NCI-H446 (cell line): ENCODE measurements at regions not wholly inside any gene's neighbourhood (a gene's known extent, or its start where the extent isn't known, plus 50 kb on each side); places are given as distances from the start of the nearest gene placed in this dataset.
A peak's percentile ranks its signal among the peaks of the same experiment; 100 is the strongest.

Experiments used
- DNase-seq, 2 experiments: peaks; one replicate each; lab custom pipeline; 2025; lab: John Stamatoyannopoulos, UW

DNA sequence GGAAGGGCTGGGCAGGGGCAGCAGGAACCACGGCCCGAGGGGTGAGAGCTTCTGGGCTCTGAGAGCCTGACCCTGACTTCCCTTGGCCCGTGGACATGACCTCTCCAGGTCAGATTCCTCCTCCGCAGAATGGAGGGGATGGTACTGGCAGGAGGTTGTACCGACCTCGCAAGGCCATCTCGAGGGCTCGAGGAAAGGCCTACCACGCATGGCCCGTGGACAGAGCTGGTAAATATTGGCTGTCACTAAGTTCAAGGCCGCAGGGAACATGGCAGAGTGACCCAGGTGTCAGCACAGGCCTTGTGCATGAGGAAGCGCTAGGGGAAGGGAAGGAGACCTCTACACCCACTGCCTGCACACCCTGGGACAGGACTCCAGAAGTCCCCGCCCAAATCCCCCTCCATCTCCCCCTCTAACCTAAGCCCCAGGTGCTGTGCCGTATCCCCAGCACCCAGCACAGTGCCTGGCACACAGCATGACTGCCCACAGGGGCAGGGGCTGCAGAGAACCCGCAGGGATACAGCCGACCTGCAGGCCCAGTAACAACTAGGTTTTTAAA lies 54.9 kb upstream of the PPP2R5C start:
- no peak for DNase-seq

DNA sequence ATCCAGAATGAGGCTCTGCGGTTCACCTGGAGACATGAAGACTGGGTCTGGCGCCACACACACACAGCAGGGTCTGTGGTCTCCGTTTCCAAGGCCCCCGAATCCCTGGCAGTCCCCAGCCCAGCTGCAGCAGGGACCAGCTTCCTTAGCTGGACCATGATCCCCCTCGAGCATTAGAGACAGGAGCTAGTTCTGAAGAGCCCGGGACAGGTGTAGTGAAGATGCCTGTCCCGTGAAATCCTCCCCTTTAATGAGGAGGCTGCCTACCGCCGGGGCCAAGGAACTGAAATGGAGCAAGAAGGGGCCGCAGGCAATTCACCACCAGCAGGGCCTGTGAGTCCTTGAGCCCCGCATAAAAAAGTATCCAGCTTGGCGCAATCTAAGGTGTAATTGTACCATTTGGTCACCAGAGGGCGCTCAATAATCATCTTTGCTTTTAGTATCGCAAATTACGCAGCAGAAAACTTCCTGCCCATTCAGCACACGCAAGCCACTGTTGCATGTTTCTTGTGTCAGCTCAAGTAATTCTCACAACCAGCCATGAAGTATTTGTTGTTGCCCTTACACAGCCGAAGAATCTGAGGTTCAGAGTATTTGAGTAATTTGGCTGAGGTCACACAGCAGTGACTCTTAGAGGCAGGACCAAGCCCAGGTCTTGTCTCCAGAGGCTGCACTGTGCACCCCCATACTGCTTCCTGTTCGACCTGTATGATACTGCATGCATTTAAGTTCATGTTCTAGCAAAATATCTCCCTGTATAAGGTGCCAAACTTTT lies 54.3 kb upstream of the PPP2R5C start:
- DNase-seq, result peak; percentile 72 to 87

DNA sequence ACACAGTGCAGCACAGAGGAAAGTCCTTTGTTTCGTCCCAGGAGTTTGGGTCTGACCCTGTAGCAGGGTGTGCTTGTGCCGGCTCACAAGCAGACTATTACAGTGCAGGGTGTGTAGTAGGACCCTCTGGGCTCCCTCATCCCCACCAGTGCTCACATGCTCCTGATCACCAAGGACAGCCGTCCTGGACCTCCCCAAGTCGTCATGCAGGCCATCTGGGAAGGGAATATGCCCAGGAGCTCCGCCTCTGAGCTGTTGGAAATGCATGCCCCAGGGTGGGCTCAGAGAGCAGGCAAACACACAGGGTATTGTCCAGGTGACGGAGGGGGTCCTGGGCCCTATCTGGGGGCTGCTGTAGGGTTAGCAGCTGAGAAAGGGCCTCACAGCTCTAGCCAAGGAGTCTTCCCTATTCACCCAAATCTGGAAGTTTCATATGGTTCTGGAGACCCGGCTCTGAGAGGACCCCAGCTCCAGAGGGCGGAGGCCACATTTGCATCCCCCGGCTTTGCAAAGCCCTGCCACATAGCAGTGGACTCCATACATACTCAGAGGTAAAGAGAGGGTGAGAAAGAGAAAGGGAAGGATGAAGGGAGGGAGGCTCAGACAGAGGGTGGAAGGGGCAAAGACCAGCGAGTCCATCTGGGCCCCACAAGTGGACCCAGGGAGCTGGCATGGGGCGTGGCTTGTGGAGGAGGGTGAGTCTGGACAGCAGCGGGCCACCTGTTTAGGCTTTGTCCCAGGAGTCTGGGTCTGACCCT lies 53.5 kb upstream of the PPP2R5C start:
- DNase-seq, result no peak

DNA sequence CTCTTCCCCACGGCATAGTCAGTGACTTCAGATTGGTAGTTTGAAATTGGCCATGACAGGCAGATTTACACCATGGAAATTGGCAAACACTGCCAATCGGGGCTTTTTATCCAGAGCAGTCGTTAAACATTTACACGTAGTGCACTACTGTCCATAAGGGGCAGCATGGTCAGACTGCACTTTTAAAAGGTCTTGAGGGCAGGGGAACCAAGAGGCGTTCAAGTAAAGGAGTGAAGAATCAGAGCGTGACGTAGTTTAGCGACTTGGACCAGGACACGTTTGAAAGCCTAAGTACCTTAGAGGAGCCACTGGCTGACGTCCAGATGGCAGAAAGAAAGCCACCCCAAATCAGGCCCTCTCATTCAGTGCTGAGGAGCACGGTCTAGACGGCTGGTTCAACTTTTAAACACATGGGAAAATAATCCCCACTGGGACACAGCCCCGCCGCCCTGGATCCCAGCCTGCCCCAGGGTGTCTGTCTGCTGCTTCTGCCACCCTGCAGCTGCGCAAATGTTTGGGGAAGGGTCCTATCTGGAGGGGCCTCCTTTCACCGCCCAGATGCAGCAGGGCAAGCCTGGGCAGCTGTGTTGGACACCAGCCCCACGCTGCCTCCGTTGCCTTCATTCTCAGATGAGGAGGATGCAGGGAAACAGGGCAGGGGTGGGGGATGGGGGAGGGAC lies 52.5 kb upstream of the PPP2R5C start:
- no peak for DNase-seq

DNA sequence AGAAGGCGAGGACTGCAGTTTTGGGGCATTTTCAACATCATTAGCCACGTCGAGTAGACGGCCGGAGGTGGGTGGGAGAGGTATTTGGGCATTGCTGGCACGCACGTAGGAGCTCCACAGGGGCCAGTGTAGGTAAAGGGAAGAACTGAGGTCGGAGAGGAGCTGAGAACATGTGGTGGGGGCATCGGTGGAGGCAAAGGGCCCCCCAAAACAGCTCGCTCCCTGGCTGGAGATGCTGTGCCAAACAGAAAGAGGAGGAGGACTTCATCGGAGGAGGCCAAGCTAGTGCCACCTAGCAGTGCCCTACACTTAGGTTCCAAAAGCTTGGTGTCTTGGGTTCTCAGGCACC lies 52.0 kb upstream of the PPP2R5C start:
- no peak for DNase-seq

DNA sequence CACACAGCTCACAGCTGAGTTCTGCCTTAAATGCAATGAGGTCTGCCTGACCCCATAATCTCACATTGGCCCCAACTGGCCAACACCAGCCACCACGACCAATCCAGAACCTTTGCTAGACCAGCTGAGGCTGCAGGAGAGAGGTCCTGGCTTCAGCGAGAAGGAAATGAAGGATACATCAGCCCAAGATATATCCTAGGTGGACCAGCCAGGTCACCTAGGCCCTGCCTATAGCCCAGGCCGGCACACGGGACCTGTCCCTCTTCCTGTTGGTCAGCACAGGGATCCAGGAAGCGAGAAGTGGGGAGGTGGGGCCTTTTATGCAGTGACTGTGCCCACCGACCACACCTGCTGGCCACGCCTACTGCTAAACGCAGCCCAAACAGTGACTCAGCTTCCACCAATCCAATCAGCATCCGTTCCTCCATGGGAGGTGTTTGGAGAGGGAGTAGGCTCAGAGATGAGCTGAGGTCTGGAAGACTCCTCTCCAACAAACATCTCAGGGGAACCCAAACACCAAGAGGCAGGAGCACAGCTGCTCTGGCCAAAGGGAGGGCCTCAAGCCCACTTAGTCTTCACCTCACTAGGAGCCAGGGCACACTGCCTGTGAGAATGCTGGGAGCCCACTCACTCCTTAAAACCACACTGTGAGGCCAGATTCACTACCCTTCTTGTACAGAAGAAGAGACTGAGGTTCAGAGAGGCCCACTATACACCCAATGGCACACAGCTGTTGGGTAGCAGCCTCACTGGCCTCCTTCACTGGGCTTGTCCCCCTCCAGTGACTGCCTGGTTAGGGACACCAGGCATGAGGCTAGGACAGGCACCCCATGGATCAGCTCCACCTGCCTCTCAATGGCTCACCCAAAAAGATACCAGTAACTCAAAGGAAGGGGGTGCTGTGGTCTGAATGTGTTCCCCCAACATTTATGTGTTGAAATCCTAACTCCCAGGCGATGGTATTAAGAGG lies 51.3 kb upstream of the PPP2R5C start:
- no peak for DNase-seq

DNA sequence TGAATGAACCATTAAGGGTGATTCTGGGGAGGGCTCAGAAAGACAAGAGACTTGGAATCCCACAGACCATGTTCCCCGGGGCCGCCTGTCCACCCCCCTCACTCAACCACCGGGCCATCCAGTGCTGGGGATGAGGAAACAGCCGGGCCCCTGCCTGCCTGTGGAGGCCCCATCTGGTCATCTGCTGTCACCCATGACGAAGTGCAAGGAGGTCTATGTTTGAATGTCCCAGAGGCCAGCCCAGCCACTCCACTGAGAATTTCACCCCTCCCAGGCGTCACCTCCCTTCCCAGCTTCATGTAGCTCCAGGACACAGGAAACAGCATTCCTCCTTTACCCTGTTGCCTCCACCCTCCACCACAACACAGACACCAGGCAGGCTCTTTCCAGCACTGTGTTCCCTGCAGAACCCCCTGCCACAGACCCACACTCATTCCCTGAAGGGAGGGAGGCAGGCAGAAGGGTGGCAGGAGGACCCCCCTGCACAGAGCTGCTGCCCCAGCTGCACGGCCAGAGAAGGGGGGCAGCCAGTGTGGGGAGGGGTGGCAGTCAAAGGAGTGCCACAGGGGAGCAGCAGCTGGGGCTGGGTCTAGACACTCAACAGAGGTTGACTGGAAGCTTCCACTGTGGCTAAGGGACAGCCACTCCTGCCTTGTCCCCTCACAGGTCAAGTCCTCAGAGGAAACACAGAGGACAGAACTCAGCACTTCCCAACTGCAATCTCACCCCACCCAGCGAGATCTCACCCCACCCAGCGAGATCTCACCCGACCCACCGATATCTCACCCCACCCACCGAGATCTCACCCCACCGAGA lies 50.3 kb upstream of the PPP2R5C start:
- no peak for DNase-seq
